ENCODE measurements at regions not wholly inside any gene's neighbourhood (a gene's known extent, or its start where the extent isn't known, plus 50 kb on each side); places are given as distances from the start of the nearest gene placed in this dataset.
"Not testable (repeated sequence)": the region's sequence is repeated elsewhere in the genome, so short reads cannot be mapped to it uniquely, and the experiment has no call there.

DNA sequence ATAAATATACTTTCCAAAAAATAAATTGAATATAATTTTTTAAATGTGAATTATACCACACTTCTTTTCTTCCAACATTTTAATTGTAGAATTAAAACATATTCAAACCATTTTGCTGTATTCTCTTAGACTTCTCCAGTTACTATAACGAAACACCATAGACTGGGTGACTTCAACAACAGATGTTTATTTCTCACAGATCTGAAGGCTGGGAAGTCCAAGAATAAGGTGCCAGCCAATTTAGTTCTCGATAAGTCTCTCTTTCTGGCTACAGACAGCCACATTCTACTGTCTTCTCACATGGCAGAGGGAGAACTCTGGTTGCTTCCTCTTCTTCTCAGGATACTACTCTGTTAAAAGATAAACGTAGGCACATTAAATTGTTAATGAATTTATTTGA, 155.8 kb upstream of the UGT8 start:
- H3K27ac ChIP-seq (ENCODE audit: low read depth in 1 of 2, low read length in 2 of 2), result no peak overlapping the region
- peaks cover 0 to 6% of the 10 kb centered on the region in 2 experiments for H3K27me3 ChIP-seq (ENCODE audit: control insufficient read depth in 1 of 2, insufficient read depth in 2 of 2, low read length in 2 of 2)
- Mint-ChIP-seq H3K9me3 (no peaks in the 10 kb centered on the region), H3K36me3 (ENCODE audit: low read depth) (no peaks in the 10 kb centered on the region), H3K4me1 (ENCODE audit: low read depth) (no peaks in the 10 kb centered on the region), H3K4me3 (no peak overlapping the region), H3K27me3 (peaks cover 16% of the 10 kb centered on the region), H3K27ac (no peak overlapping the region)
- H3K9me3 ChIP-seq (ENCODE audit: control insufficient read depth in 1 of 2, insufficient read depth in 1 of 2, low read length in 2 of 2), result no peaks in the 10 kb centered on the region
- DNase-seq (no peak), ATAC-seq (ENCODE audit: poor library complexity) (no peak)
- H3K4me3 ChIP-seq (ENCODE audit: low read length), result no peak overlapping the region
- intact Hi-C loops (cut with DNase I, micrococcal nuclease), result no loop called here
- no peaks in the 10 kb centered on the region for H3K36me3 ChIP-seq (ENCODE audit: insufficient read depth, low read length)
- TF ChIP-seq, protein P1, sequence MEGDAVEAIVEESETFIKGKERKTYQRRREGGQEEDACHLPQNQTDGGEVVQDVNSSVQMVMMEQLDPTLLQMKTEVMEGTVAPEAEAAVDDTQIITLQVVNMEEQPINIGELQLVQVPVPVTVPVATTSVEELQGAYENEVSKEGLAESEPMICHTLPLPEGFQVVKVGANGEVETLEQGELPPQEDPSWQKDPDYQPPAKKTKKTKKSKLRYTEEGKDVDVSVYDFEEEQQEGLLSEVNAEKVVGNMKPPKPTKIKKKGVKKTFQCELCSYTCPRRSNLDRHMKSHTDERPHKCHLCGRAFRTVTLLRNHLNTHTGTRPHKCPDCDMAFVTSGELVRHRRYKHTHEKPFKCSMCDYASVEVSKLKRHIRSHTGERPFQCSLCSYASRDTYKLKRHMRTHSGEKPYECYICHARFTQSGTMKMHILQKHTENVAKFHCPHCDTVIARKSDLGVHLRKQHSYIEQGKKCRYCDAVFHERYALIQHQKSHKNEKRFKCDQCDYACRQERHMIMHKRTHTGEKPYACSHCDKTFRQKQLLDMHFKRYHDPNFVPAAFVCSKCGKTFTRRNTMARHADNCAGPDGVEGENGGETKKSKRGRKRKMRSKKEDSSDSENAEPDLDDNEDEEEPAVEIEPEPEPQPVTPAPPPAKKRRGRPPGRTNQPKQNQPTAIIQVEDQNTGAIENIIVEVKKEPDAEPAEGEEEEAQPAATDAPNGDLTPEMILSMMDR (IDR thresholded peaks at IDR 0.05), result no peak
- ChIA-PET CTCF (no interaction called here), POLR2A (no interaction called here)
- no peaks in the 10 kb centered on the region for H3K4me1 ChIP-seq (ENCODE audit: insufficient read depth, low read length)

DNA sequence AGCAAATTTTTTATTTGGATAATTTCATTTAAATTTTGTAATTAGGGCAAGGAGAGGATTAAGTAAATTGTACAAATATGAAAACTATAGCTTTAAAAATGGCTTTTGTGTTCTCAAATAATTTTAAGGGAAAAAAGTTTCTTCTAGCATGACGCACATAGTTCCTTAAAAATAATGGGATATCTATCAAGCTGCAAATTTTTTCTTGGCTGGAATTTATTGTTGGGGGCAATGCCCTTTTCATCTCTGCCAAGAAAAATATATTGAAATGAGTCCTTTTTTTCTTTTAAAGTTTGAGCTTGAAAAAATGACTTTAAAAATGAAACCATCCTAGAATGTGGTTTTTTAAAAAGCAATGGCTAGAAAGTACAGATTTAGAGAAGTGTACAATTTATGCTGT, 154.4 kb upstream of the UGT8 start:
- Histone ChIP-seq H3K9me3 (ENCODE audit: control insufficient read depth in 1 of 2, insufficient read depth in 1 of 2, low read length in 2 of 2) (no peaks in the 10 kb centered on the region), H3K4me1 (ENCODE audit: insufficient read depth, low read length) (no peaks in the 10 kb centered on the region), H3K27ac (ENCODE audit: low read depth in 1 of 2, low read length in 2 of 2) (no peak overlapping the region), H3K4me3 (ENCODE audit: low read length) (no peak overlapping the region), H3K36me3 (ENCODE audit: insufficient read depth, low read length) (no peaks in the 10 kb centered on the region), H3K27me3 (ENCODE audit: control insufficient read depth in 1 of 2, insufficient read depth in 2 of 2, low read length in 2 of 2) (peaks cover 0 to 6% of the 10 kb centered on the region in 2 experiments)
- ATAC-seq (ENCODE audit: poor library complexity), result no peak
- ChIA-PET CTCF (no interaction called here), POLR2A (no interaction called here)
- Mint-ChIP-seq H3K36me3 (ENCODE audit: low read depth) (no peaks in the 10 kb centered on the region), H3K4me3 (no peak overlapping the region), H3K27me3 (peaks cover 13% of the 10 kb centered on the region), H3K4me1 (ENCODE audit: low read depth) (no peaks in the 10 kb centered on the region), H3K27ac (no peak overlapping the region), H3K9me3 (no peaks in the 10 kb centered on the region)
- TF ChIP-seq, protein P1 (IDR thresholded peaks at IDR 0.05), result no peak
- intact Hi-C loops (cut with DNase I, micrococcal nuclease), result no loop called here
- no peak for DNase-seq

DNA sequence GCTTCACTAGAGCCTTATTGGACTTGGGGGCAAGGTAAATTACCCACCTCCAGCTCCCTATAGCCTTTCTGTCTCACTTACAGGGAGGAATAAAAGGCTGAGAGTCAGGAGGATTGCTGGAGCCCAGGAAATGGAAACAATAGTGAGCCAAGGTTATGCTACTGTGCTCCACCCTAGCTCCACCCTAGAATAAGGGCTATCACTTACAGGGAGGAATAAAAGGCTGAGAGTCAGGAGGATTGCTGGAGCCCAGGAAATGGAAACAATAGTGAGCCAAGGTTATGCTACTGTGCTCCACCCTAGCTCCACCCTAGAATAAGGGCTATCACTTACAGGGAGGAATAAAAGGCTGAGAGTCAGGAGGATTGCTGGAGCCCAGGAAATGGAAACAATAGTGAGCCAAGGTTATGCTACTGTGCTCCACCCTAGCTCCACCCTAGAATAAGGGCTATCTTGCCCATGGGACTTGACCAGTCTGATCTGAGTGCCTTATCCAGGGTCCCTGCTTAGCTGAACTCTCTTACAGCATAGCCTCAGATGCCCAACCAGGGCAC, 150.6 kb upstream of the UGT8 start:
- H3K4me3 Mint-ChIP-seq; H3K9me3 ChIP-seq (ENCODE audit: control insufficient read depth in 1 of 2, insufficient read depth in 1 of 2, low read length in 2 of 2); ATAC-seq (ENCODE audit: poor library complexity); H3K4me1 Mint-ChIP-seq (ENCODE audit: low read depth); H3K36me3 ChIP-seq (ENCODE audit: insufficient read depth, low read length); H3K4me1 ChIP-seq (ENCODE audit: insufficient read depth, low read length); intact Hi-C loops (cut with DNase I, micrococcal nuclease); DNase-seq; H3K4me3 ChIP-seq (ENCODE audit: low read length); H3K27ac Mint-ChIP-seq; H3K9me3 Mint-ChIP-seq; H3K27me3 ChIP-seq (ENCODE audit: control insufficient read depth in 1 of 2, insufficient read depth in 2 of 2, low read length in 2 of 2); POLR2A ChIA-PET; CTCF ChIA-PET; H3K36me3 Mint-ChIP-seq (ENCODE audit: low read depth); H3K27ac ChIP-seq (ENCODE audit: low read depth in 1 of 2, low read length in 2 of 2): not testable (repeated sequence)
- H3K27me3 Mint-ChIP-seq, result peaks cover 11% of the 10 kb centered on the region

DNA sequence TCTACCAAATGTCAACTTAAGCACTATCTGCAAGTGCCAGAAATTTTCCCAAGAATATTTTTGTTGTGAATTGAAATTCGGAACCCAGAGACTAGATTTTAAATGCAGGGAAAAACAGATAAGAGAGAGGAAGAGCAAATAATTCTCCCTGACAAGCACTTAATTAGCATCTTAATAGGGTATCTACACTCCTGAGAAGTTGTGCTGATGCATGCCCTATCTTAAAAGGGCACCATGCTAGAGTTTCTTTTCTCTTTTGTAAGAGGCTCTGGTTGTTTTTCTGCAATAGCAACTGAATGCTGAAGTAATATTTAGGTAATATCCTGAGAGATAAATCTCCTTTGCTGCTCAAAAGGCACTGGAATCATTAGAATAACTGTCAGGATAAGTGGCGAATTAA, 139.9 kb upstream of the UGT8 start:
- no peaks in the 10 kb centered on the region for H3K9me3 ChIP-seq (ENCODE audit: control insufficient read depth in 1 of 2, insufficient read depth in 1 of 2, low read length in 2 of 2)
- no peaks in the 10 kb centered on the region for H3K36me3 ChIP-seq (ENCODE audit: insufficient read depth, low read length)
- ChIA-PET CTCF (no interaction called here), POLR2A (no interaction called here)
- Mint-ChIP-seq H3K4me1 (ENCODE audit: low read depth) (no peaks in the 10 kb centered on the region), H3K9me3 (no peaks in the 10 kb centered on the region), H3K27ac (no peak overlapping the region), H3K27me3 (peaks cover 3% of the 10 kb centered on the region), H3K4me3 (no peak overlapping the region), H3K36me3 (ENCODE audit: low read depth) (no peaks in the 10 kb centered on the region)
- no peak overlapping the region for H3K27ac ChIP-seq (ENCODE audit: low read depth in 1 of 2, low read length in 2 of 2)
- TF ChIP-seq, protein P1 (IDR thresholded peaks at IDR 0.05), result no peak
- no peak for DNase-seq
- H3K27me3 ChIP-seq (ENCODE audit: control insufficient read depth in 1 of 2, insufficient read depth in 2 of 2, low read length in 2 of 2), result no peaks in the 10 kb centered on the region
- intact Hi-C loops (cut with DNase I, micrococcal nuclease), result no loop called here
- H3K4me3 ChIP-seq (ENCODE audit: low read length), result no peak overlapping the region
- no peak for ATAC-seq (ENCODE audit: poor library complexity)
- no peaks in the 10 kb centered on the region for H3K4me1 ChIP-seq (ENCODE audit: insufficient read depth, low read length)
